HG02642 (cell line): ENCODE measurements at regions not wholly inside any gene's neighbourhood (a gene's known extent, or its start where the extent isn't known, plus 50 kb on each side); places are given as distances from the start of the nearest gene placed in this dataset.
"Not testable (repeated sequence)": the region's sequence is repeated elsewhere in the genome, so short reads cannot be mapped to it uniquely, and the experiment has no call there.

Experiments used
- ATAC-seq: cut with Tn5 transposase; IDR thresholded peaks from one replicate; pipeline ENCODE4 v1.9.1; 2021; ENCODE audit warnings: mild to moderate bottlenecking; ENCODE audit not compliant: unreplicated experiment, poor library complexity

DNA sequence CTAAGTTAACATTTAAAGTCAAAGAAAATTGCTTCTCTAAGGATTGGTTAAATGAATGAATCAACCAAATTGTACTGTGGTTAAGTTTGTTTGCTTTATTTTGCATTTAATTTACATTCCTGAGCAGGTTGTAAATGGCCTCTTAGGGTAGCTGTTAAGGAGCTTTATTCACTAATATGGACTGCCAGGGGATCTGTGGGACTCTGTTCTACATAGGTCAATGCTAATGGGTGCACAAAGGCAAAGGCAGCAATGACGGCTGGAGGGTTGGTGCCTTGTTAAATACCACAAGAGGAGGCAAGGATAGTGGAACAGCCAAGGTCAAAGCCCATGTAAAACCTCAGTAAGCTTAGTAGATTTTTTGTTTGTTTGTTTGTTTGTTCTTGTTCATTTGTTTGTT lies 89.3 kb upstream of the P2RY1 start:
- ATAC-seq = no peak

DNA sequence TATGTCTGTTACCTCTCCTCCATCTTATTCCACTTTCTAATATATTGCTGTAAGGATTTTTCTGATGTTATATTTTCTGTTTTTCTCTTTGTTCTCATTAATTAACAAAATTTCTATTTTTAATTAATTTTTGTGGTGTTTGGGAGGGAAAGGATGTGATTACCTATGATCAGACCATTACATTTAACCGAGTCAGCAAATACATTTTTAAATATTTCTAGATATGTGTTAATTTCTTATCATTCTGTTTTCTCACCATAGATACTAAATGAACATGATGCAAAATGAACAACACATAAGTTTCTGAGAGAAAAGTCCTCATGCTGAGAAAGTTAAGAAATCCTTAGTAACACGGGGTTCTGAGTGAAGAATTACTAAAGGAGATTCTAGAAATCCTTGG lies 80.6 kb upstream of the P2RY1 start:
- no peak for ATAC-seq

DNA sequence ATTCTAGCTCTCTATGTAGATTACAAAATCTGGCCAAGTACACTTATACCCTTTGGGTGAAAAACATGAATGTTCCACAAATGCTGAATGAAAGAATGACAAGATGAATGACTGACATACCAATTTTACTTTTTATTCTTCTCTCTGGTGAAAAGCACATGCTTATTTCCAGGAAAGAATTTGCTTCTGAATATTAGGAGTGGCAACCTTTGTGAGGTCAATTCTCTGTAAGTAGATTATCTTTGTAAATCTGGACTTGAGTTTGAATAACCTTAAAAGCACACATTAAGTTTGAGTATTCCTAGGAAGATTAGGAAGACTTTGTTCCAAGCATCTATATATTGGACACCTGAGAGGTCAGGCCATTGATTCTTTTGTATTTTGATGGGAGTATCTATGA lies 78.1 kb upstream of the P2RY1 start:
- ATAC-seq = no peak

DNA sequence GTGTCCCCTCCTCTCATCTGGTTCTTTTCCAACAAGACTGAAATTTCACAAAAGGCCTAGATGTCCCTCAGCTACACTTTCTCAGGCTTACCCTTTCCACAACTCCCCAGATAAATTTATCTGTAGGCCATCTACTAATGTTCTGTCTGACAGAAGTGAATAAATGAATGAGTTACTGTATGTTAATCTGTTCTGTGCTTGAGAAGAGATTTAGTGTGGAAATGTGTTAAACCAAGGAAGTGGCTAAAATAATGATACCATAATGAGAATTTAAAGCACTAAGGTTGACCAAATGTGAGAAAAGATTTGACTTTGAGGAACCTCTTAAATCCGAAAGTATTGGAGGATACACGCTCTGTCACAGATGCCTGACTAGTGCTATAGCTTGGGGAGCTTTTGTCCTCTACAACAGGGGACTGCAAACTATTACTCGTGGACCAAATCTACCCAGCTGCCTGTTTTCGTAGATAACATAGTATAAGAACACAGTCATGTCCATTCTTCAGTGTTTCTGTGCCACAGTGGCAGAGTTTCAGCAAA lies 74.8 kb upstream of the P2RY1 start:
- ATAC-seq = peak; percentile 71

DNA sequence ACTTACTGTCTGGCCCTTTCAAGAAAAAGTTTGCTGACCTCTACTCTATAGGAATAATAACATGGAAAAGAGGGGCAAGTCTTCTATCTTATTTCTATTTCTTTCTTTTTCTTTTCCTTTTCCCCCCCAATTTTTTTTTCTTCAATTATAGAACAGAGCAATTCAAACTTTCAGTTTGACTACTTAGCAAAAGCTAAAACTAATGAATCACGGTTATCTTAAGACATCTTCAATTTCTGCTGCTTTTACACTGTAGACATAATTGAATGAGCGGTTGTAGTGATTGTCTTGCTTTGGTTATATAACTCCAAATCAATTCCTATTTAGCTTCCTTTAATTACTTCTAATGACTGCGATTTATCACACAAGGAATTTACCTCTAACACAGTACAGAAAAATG lies 74.3 kb upstream of the P2RY1 start:
- ATAC-seq = no peak

DNA sequence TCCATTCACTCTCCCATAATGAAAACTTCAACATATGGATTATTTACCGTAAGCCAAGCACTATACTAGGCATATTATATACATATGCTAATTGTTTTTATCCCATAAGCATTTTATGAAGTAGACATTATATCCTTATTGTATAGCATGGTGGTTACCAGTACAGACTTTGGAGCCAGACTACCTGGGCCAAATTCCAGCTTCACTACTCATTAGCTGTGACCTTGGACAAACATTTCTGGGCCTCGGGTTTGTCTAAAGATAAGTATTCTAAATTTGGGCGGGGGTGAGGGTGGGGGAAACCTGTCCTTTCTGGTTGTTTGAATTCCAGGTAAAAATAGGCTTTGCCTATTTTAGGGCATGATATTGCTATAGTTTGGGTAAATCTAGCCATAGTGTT lies 66.5 kb upstream of the P2RY1 start:
- no peak for ATAC-seq

DNA sequence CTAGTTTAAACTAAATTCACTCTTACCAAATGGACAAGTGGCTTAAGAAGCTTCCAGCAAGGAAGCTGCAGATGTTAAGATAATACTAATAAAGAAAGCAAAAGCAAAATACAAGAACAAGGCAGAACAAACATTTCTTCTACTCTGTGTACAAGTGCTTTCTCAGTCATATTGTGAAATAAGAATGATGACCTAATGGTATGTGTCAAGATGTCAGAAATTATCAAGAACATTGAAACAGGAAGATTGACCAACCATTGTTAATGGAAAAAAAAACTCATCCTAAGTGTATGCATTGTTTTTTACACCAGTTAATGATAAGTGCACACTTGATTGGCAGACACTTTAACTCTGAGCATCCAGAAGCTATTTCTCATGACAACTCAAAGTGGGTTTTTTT lies 65.4 kb upstream of the P2RY1 start:
- ATAC-seq = peak; percentile 70

DNA sequence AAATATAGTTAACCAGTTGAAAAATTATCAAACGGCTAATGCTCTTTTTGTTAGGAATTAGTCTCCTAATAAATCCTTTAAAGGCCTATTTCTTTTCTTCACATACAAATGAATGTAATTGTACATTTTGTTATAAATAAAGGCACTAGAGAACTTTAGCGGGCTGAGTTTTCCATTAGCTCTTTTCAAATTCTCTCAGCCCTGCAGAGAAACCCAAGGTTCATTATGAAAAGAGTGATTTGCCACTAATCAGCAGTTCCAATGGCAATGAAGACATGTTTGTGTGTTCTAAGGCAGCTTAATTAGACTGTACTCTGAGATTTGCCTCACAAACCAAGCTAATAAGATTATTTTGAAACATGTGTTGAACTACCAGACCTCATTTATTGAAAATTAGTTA lies 64.6 kb upstream of the P2RY1 start:
- ATAC-seq = no peak

DNA sequence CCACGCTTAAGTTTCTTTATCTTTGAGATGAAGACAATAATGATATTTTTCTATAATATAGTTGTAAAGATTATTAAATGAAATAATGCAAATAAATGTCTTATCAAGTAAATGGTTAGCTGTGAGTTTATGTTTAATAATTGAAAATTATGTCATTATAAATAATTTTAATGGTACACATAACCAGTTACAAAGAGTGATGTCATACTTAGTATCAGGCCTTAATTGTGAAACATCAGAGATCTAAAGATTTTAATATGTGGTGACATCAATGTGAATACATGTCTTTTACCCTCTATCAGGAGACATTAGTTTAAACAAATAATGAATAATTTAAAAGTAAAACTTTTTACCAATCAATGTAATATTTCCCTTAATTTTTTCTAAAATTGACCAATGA lies 63.8 kb upstream of the P2RY1 start:
- no peak for ATAC-seq

DNA sequence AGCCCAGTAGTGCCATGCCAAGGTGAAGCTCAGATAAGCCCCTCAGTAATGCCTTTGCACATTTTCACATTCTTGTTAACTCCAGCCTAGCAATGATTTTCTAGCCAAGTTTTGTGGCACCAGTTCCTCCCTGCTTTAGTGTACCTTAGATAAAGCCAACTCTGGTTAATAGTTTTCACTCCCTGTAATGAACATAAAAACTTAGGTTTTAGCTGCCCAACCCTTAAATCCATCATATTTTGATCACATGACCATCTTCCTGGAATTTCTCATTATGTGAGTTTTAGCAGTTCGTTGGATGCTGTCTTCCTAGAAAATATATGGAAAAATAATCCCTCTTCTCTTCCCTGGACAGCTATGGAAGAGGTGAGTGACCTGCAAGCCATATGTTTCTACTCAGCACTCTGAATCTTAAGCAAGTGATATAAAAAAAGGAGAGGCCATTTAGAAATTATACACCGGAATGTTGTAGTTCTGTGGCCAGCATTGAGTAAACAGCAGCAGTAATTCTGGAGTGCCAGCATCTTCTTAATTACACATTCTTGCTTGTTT lies 62.2 kb upstream of the P2RY1 start:
- no peak for ATAC-seq

DNA sequence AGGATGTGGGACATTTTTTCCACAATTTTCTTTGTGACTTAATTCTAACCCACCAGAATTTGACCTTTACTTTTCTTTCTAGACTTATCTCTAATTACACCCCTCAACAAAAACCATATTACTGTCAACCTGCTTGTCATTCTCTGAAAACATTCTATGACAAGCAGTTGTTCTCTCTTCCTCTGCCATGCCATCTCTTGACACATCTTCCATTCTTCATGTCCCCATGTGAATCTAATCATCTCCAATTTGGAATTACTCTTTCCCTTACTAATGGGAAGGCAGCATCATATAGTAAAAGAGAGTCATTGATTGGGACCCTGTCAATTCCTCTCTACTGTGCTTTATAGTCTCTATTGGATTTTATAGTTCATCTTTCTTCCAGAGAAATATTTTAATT lies 61.3 kb upstream of the P2RY1 start:
- ATAC-seq = no peak

DNA sequence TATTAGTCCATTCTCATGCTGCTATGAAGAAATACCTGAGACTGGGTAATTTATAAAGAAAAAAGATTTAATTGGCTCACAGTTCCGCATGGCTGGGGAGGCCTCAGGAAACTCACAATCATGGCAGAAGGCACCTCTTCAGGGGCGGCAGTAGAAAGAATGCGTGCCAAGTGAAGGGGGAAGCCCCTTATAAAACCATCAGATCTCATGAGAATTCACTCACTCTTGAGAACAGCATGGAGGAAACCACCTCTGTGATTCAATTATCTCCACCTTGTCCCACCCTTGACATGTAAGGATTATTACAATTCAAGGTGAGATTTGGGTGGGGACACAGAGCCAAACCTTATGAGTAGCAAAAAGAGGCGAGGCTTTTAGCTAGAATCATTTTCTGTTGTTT lies 60.7 kb upstream of the P2RY1 start:
- ATAC-seq = not testable (repeated sequence)

DNA sequence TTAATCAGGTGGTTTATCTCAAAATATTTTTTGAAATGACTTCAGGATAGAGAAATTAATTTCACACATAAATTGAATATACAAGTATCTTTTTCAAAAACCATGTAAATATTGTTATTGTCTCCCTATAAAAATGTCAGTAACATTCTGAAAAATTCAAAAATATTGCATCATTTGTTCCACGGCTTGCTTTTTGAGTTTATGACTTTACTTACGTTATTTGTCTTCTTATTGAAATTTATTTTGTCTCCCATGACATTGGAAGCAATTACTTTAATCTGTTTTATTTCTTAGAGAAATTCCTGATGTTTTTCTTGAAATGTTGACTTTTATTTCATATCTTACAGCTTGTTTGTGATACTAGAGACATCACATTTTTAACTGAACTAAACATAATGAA lies 56.9 kb upstream of the P2RY1 start:
- ATAC-seq = no peak

DNA sequence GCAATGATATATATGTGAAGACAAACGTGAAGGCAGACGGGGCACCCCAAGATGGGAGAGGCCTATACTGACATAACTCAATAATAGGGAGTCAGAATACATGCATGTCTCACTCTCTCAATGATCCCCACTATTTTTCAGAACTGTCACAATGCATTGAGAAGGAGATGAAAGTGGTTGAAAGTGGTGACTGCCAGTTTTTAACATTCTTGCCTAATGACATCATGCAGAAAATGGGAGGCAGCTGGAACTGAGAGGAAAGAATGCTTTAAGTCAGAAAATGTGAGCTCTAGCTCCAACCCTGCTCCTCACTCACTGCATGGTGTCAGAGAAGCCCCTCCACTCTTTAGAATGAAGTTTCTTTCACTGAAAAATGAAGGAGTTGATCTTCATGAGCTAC lies 55.3 kb upstream of the P2RY1 start:
- no peak for ATAC-seq

DNA sequence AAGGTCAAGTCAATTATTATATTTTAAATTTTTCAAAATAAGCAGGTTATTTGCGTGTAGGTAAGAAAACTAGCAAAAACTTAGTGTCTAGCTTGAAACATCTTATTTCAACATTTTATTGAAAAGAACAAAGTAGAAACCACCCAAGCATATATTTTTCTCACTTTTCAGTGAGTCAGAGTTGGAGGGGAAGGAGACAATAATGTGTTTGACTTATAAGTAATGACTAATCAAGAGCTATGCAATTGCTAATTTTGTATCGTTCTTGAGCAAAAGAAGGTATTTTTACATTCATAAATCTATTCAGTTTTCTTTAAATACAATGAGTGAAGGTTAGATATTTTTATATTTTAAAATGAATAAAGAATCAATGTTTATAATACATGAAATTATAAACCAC lies 54.4 kb upstream of the P2RY1 start:
- no peak for ATAC-seq

DNA sequence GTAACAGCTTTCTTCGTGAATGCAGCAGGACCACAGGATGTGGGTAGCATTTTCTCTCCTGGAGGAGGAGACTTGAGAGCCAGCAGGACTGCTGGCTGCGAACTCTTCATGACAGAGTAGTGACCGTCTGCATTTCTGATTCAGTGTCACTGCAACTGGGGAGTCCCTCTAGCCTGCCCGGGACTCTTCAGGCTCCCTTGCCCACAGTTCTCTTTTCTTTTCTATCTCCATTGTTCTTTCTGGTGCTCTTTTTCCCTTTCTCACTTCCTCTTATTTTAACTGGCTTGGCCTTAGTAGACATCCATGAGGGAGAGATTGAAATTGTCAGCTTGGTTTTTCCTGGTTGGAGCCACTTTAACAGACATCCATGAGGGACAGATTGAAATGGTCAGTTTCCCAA lies 49.9 kb upstream of the P2RY1 start:
- no peak for ATAC-seq
